IPS DF 6.9 (cell line): ENCODE measurements at regions not wholly inside any gene's neighbourhood (a gene's known extent, or its start where the extent isn't known, plus 50 kb on each side); places are given as distances from the start of the nearest gene placed in this dataset.
"Not testable (repeated sequence)": the region's sequence is repeated elsewhere in the genome, so short reads cannot be mapped to it uniquely, and the experiment has no call there.

ENCODE experiments used
- DNase-seq: peaks from one replicate; pipeline ENCODE4 v3.0.0-alpha.2; 2013; ENCODE audit warnings: low read depth, low spot score
- H3K27ac ChIP-seq: one replicate; pipeline ENCODE4 v1.5.1; 2013; ENCODE audit warnings: low read length, control low read depth
- H3K27me3 ChIP-seq: 2 replicates; pipeline ENCODE4 v1.6.1; 2013; ENCODE audit warnings: mild to moderate bottlenecking, low read length; ENCODE audit not compliant: control insufficient read depth, insufficient read depth
- H3K36me3 ChIP-seq: 2 replicates; pipeline ENCODE4 v1.6.1; 2013; ENCODE audit warnings: low read length; ENCODE audit not compliant: control insufficient read depth, insufficient read depth
- H3K4me1 ChIP-seq: 2 replicates; pipeline ENCODE4 v1.6.1; 2013; ENCODE audit warnings: low read length; ENCODE audit not compliant: control insufficient read depth, insufficient read depth
- H3K4me3 ChIP-seq: 2 replicates; pipeline ENCODE4 v1.5.1; 2013; ENCODE audit warnings: mild to moderate bottlenecking, low read length
- H3K9me3 ChIP-seq: 2 replicates; pipeline ENCODE4 v1.6.1; 2013; ENCODE audit warnings: low read length, inconsistent platforms; ENCODE audit not compliant: control insufficient read depth, insufficient read depth
- WGBS: extraction: QIAGEN DNeasy Blood & Tissue Kit; methylation state at CpG from one replicate; pipeline ENCODE4 v1.1.7; 2013; ENCODE audit warnings: mixed read lengths, missing lambda C conversion rate; ENCODE audit not compliant: insufficient read length, insufficient coverage; 5-methylcytosine and 5-hydroxymethylcytosine counted together

GRCh38 chr11:44361813-44362212 lies 51.9 kb upstream of the ALX4 start:
- no CpG with 5 or more reads among the region's 15 CpGs for WGBS
- Histone ChIP-seq H3K4me1 (no peaks in the 10 kb centered on the region), H3K4me3 (no peak overlapping the region), H3K36me3 (no peaks in the 10 kb centered on the region), H3K9me3 (no peaks in the 10 kb centered on the region), H3K27me3 (no peaks in the 10 kb centered on the region), H3K27ac (no peak overlapping the region)
- DNase-seq: no peak

- DNase-seq: no peak
- H3K36me3 ChIP-seq: no peaks in the 10 kb centered on the region
- H3K4me1 ChIP-seq: no peaks in the 10 kb centered on the region
- no peaks in the 10 kb centered on the region for H3K9me3 ChIP-seq
- no peak overlapping the region for H3K27ac ChIP-seq
- WGBS: no CpG with 5 or more reads among the region's 3 CpGs
- no peak overlapping the region for H3K4me3 ChIP-seq
- H3K27me3 ChIP-seq: no peaks in the 10 kb centered on the region
These were observed 53.2 kb upstream of the ALX4 start for GRCh38 chr11:44363116-44363515.

- no peak overlapping the region for H3K4me3 ChIP-seq
- WGBS: no CpG with 5 or more reads among the region's 3 CpGs
- H3K36me3 ChIP-seq: no peaks in the 10 kb centered on the region
- H3K27me3 ChIP-seq: no peaks in the 10 kb centered on the region
- no peaks in the 10 kb centered on the region for H3K4me1 ChIP-seq
- no peak overlapping the region for H3K27ac ChIP-seq
- DNase-seq: no peak
- no peaks in the 10 kb centered on the region for H3K9me3 ChIP-seq
These were observed 54.7 kb upstream of the ALX4 start for GRCh38 chr11:44364596-44364995.

- H3K36me3 ChIP-seq: no peaks in the 10 kb centered on the region
- no peak overlapping the region for H3K4me3 ChIP-seq
- WGBS: no CpG with 5 or more reads among the region's 9 CpGs
- no peaks in the 10 kb centered on the region for H3K27me3 ChIP-seq
- DNase-seq: no peak
- no peak overlapping the region for H3K27ac ChIP-seq
- no peaks in the 10 kb centered on the region for H3K9me3 ChIP-seq
- no peaks in the 10 kb centered on the region for H3K4me1 ChIP-seq
These were observed 55.7 kb upstream of the ALX4 start for GRCh38 chr11:44365616-44366015.

- WGBS: no CpG with 5 or more reads among the region's 6 CpGs
- Histone ChIP-seq H3K4me1 (no peaks in the 10 kb centered on the region), H3K9me3 (no peaks in the 10 kb centered on the region), H3K27me3 (no peaks in the 10 kb centered on the region), H3K36me3 (no peaks in the 10 kb centered on the region), H3K27ac (no peak overlapping the region), H3K4me3 (no peak overlapping the region)
- no peak for DNase-seq
These were observed 56.1 kb upstream of the ALX4 start for GRCh38 chr11:44366026-44366425.

GRCh38 chr11:44366741-44367140 lies 56.8 kb upstream of the ALX4 start:
- no peaks in the 10 kb centered on the region for H3K36me3 ChIP-seq
- H3K27me3 ChIP-seq: no peaks in the 10 kb centered on the region
- no peaks in the 10 kb centered on the region for H3K4me1 ChIP-seq
- no peak overlapping the region for H3K27ac ChIP-seq
- no CpG with 5 or more reads among the region's 8 CpGs for WGBS
- no peak for DNase-seq
- no peaks in the 10 kb centered on the region for H3K9me3 ChIP-seq
- no peak overlapping the region for H3K4me3 ChIP-seq

GRCh38 chr11:44367452-44367851 lies 57.5 kb upstream of the ALX4 start:
- H3K4me1 ChIP-seq: no peaks in the 10 kb centered on the region
- H3K4me3 ChIP-seq: no peak overlapping the region
- H3K36me3 ChIP-seq: no peaks in the 10 kb centered on the region
- WGBS: no CpG with 5 or more reads among the region's 1 CpG
- no peak overlapping the region for H3K27ac ChIP-seq
- H3K27me3 ChIP-seq: no peaks in the 10 kb centered on the region
- H3K9me3 ChIP-seq: no peaks in the 10 kb centered on the region
- no peak for DNase-seq

GRCh38 chr11:44368886-44369285 lies 58.9 kb upstream of the ALX4 start:
- no CpG with 5 or more reads among the region's 2 CpGs for WGBS
- Histone ChIP-seq H3K27me3 (no peaks in the 10 kb centered on the region), H3K9me3 (no peaks in the 10 kb centered on the region), H3K4me1 (no peaks in the 10 kb centered on the region), H3K36me3 (no peaks in the 10 kb centered on the region), H3K27ac (no peak overlapping the region), H3K4me3 (no peak overlapping the region)
- no peak for DNase-seq

- not testable (repeated sequence) for H3K27me3 ChIP-seq, H3K4me1 ChIP-seq, DNase-seq, H3K36me3 ChIP-seq, H3K27ac ChIP-seq, H3K4me3 ChIP-seq, H3K9me3 ChIP-seq
- no CpG with 5 or more reads among the region's 1 CpG for WGBS
These were observed 61.1 kb upstream of the ALX4 start for GRCh38 chr11:44371042-44371441.

GRCh38 chr11:44371706-44372105 lies 61.8 kb upstream of the ALX4 start:
- no peaks in the 10 kb centered on the region for H3K27me3 ChIP-seq
- no peak overlapping the region for H3K4me3 ChIP-seq
- WGBS: no CpG with 5 or more reads among the region's 4 CpGs
- no peaks in the 10 kb centered on the region for H3K36me3 ChIP-seq
- no peaks in the 10 kb centered on the region for H3K9me3 ChIP-seq
- DNase-seq: no peak
- H3K4me1 ChIP-seq: no peaks in the 10 kb centered on the region
- H3K27ac ChIP-seq: no peak overlapping the region

GRCh38 chr11:44372989-44373388 lies 63.0 kb upstream of the ALX4 start:
- no peaks in the 10 kb centered on the region for H3K36me3 ChIP-seq
- DNase-seq: no peak
- H3K4me1 ChIP-seq: no peaks in the 10 kb centered on the region

More at GRCh38 chr11:44372989-44373388, 63.0 kb upstream of the ALX4 start:
- Histone ChIP-seq H3K4me3 (no peak overlapping the region), H3K27ac (no peak overlapping the region), H3K9me3 (no peaks in the 10 kb centered on the region), H3K27me3 (no peaks in the 10 kb centered on the region)
- no CpG with 5 or more reads among the region's 3 CpGs for WGBS
